ENCODE measurements at regions not wholly inside any gene's neighbourhood (a gene's known extent, or its start where the extent isn't known, plus 50 kb on each side); places are given as distances from the start of the nearest gene placed in this dataset.

DNA sequence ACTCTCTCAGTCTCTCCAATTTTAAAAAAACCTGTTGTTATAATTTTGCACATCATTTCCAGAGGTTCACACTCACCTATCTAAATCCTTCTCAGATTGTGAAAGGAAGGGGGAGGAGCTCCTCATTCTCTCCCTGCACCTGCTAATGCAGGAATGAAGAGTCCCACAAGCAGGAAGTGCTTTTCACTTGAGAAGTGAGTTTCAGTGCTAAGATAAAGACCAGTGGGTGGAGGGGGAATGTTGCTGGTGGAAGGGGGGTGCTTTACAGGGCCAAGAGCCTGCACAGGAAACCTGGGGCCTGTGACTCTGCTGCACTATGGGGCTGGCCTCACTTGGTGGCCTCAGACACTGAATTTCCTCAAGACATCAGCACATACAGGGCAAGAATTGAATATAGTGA lies 176.4 kb downstream of the PTPN20 start:
- TF ChIP-seq, protein P1, sequence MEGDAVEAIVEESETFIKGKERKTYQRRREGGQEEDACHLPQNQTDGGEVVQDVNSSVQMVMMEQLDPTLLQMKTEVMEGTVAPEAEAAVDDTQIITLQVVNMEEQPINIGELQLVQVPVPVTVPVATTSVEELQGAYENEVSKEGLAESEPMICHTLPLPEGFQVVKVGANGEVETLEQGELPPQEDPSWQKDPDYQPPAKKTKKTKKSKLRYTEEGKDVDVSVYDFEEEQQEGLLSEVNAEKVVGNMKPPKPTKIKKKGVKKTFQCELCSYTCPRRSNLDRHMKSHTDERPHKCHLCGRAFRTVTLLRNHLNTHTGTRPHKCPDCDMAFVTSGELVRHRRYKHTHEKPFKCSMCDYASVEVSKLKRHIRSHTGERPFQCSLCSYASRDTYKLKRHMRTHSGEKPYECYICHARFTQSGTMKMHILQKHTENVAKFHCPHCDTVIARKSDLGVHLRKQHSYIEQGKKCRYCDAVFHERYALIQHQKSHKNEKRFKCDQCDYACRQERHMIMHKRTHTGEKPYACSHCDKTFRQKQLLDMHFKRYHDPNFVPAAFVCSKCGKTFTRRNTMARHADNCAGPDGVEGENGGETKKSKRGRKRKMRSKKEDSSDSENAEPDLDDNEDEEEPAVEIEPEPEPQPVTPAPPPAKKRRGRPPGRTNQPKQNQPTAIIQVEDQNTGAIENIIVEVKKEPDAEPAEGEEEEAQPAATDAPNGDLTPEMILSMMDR (conservative IDR thresholded peaks at IDR 0.05 in 1 of 2, IDR thresholded peaks at IDR 0.05 in 1 of 2; ENCODE audit: low read depth in 1 of 2, low read length in 2 of 2): no peak
- TF ChIP-seq EZH2 (IDR thresholded peaks at IDR 0.05; ENCODE audit: low read length, missing control alignments): no peak

All from fibroblast of lung (primary cell).